OCI-LY1 (cell line): ENCODE measurements at regions not wholly inside any gene's neighbourhood (a gene's known extent, or its start where the extent isn't known, plus 50 kb on each side); places are given as distances from the start of the nearest gene placed in this dataset.
A peak's percentile ranks its signal among the peaks of the same experiment; 100 is the strongest.

ENCODE experiments used
- H2AFZ ChIP-seq: fragments of 200-600 bp; sonication (generic), shearing (Covaris generic); 2 replicates; pipeline ENCODE4 v1.6.0; 2014; ENCODE audit warnings: antibody characterized with exemption, mild to moderate bottlenecking, low read length
- H3F3A ChIP-seq: fragments of 200-600 bp; sonication (generic), shearing (Covaris generic); 2 replicates; pipeline ENCODE4 v1.6.0; 2014; ENCODE audit warnings: mild to moderate bottlenecking, antibody characterized with exemption, low read length, moderate library complexity; ENCODE audit not compliant: insufficient read depth
- H3K27ac ChIP-seq: fragments of 200-600 bp; sonication (generic); 2 replicates; pipeline ENCODE4 v1.5.1; 2014; ENCODE audit warnings: low read length, mixed run types, mild to moderate bottlenecking, low read depth; ENCODE audit not compliant: poor library complexity, severe bottlenecking
- H3K27me3 ChIP-seq: fragments of 200-600 bp; sonication (generic); 2 replicates; pipeline ENCODE4 v1.6.0; 2014; ENCODE audit warnings: antibody characterized with exemption, mild to moderate bottlenecking, low read length, moderate library complexity; ENCODE audit not compliant: insufficient read depth
- H3K36me3 ChIP-seq: fragments of 200-600 bp; sonication (generic); 2 replicates; pipeline ENCODE4 v1.6.1; 2014; ENCODE audit warnings: mild to moderate bottlenecking, antibody characterized with exemption, low read length, moderate library complexity, mixed read lengths; ENCODE audit not compliant: insufficient read depth
- H3K4me1 ChIP-seq: fragments of 200-600 bp; sonication (generic); 2 replicates; pipeline ENCODE4 v1.5.1; 2014; ENCODE audit warnings: mild to moderate bottlenecking, low read length, moderate library complexity; ENCODE audit not compliant: insufficient read depth, severe bottlenecking
- H3K4me2 ChIP-seq: fragments of 200-600 bp; sonication (generic), shearing (Covaris generic); 2 replicates; pipeline ENCODE4 v1.6.1; 2014; ENCODE audit warnings: low read length
- H3K4me3 ChIP-seq: fragments of 200-600 bp; sonication (generic); 2 replicates; pipeline ENCODE4 v1.5.1; 2014; ENCODE audit warnings: low read length, low read depth, mild to moderate bottlenecking, mixed read lengths; ENCODE audit not compliant: poor library complexity, severe bottlenecking
- H3K79me2 ChIP-seq: fragments of 200-600 bp; shearing (Covaris generic); 2 replicates; pipeline ENCODE4 v1.6.1; 2016; ENCODE audit warnings: mixed run types, low read length, mixed read lengths; ENCODE audit not compliant: insufficient read depth
- H3K9ac ChIP-seq: fragments of 200-600 bp; sonication (generic), shearing (Covaris generic); 2 replicates; pipeline ENCODE4 v1.6.1; 2014; ENCODE audit warnings: mild to moderate bottlenecking, low read length, mixed read lengths
- H3K9me2 ChIP-seq: fragments of 200-600 bp; sonication (generic), shearing (Covaris generic); 2 replicates; pipeline ENCODE4 v1.6.1; 2014; ENCODE audit warnings: low read depth, mild to moderate bottlenecking, low read length, mixed read lengths
- H3K9me3 ChIP-seq: fragments of 200-600 bp; shearing (Covaris generic); 2 replicates; pipeline ENCODE4 v1.6.1; 2014; ENCODE audit warnings: low read length, mixed read lengths
- H4K20me1 ChIP-seq: fragments of 200-600 bp; sonication (generic), shearing (Covaris generic); 2 replicates; pipeline ENCODE4 v1.6.0; 2016; ENCODE audit warnings: mild to moderate bottlenecking, low read length; ENCODE audit not compliant: insufficient read depth
- EZH2 ChIP-seq: fragments of 200-600 bp; sonication (generic), shearing (Covaris generic); IDR thresholded peaks from 2 replicates; pipeline ENCODE4 v1.8.0; 2017; ENCODE audit warnings: borderline replicate concordance, mixed run types, mild to moderate bottlenecking, antibody characterized with exemption, low read length, moderate library complexity, mixed read lengths
- TF ChIP-seq, protein P1 (sequence below): fragments of 200-600 bp; sonication (generic), shearing (Covaris generic); IDR thresholded peaks from 2 replicates; pipeline ENCODE4 v1.5.1; 2017; ENCODE audit warnings: mild to moderate bottlenecking, antibody characterized with exemption, low read length, moderate library complexity, mixed read lengths

DNA sequence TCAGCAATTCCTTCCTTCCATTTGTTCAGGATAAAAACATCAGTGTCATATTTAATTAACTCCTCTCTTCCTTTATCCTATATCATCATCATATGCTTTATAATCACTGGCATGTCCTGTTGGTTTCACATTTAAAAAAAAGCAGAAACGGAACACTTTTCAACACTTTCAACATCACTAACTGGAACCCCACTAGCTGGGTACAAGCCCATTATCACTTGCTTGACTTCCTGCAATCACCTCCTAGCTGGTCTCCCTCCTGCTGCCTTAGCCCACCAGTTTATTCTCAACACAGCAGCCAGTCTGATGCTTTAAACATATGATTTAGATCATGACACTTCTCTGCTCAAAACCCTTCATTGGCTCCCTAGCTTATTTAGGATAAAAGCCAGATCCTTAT lies 116.4 kb upstream of the LSM6 start:
- Histone ChIP-seq H3K4me2 (peak overlapping the region; percentile 52), H3F3A (no peaks in the 10 kb centered on the region), H3K9me3 (no peaks in the 10 kb centered on the region), H3K36me3 (no peaks in the 10 kb centered on the region), H3K27me3 (no peaks in the 10 kb centered on the region), H3K4me1 (peaks cover 60% of the 10 kb centered on the region), H3K79me2 (no peaks in the 10 kb centered on the region), H4K20me1 (no peaks in the 10 kb centered on the region), H3K27ac (peak overlapping the region; percentile 87), H2AFZ (no peak overlapping the region), H3K9me2 (no peaks in the 10 kb centered on the region), H3K4me3 (peak overlapping the region; percentile 45), H3K9ac (peak overlapping the region; percentile 27; the same call in 1 of the 2 replicates)
- no peak for TF ChIP-seq EZH2
- TF ChIP-seq, protein P1, sequence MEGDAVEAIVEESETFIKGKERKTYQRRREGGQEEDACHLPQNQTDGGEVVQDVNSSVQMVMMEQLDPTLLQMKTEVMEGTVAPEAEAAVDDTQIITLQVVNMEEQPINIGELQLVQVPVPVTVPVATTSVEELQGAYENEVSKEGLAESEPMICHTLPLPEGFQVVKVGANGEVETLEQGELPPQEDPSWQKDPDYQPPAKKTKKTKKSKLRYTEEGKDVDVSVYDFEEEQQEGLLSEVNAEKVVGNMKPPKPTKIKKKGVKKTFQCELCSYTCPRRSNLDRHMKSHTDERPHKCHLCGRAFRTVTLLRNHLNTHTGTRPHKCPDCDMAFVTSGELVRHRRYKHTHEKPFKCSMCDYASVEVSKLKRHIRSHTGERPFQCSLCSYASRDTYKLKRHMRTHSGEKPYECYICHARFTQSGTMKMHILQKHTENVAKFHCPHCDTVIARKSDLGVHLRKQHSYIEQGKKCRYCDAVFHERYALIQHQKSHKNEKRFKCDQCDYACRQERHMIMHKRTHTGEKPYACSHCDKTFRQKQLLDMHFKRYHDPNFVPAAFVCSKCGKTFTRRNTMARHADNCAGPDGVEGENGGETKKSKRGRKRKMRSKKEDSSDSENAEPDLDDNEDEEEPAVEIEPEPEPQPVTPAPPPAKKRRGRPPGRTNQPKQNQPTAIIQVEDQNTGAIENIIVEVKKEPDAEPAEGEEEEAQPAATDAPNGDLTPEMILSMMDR: no peak

GRCh38 chr4:146058531-146058930 lies 117.0 kb upstream of the LSM6 start:
- H2AFZ ChIP-seq: no peak overlapping the region
- H3K79me2 ChIP-seq: no peaks in the 10 kb centered on the region
- no peaks in the 10 kb centered on the region for H3K36me3 ChIP-seq
- H3K9me2 ChIP-seq: no peaks in the 10 kb centered on the region
- H3K4me1 ChIP-seq: peaks cover 60% of the 10 kb centered on the region
- no peaks in the 10 kb centered on the region for H3K27me3 ChIP-seq
- peak overlapping the region; percentile 52 for H3K4me2 ChIP-seq
- H3K27ac ChIP-seq: peak overlapping the region; percentile 87
- no peaks in the 10 kb centered on the region for H4K20me1 ChIP-seq
- H3K4me3 ChIP-seq: peak overlapping the region; percentile 45
- no peaks in the 10 kb centered on the region for H3F3A ChIP-seq
- H3K9ac ChIP-seq: peak overlapping the region; percentile 27; the same call in 1 of the 2 replicates
- TF ChIP-seq EZH2: no peak
- TF ChIP-seq, protein P1: no peak
- no peaks in the 10 kb centered on the region for H3K9me3 ChIP-seq

GRCh38 chr4:146054676-146055075 lies 116.1 kb upstream of the ZNF827 start:
- no peak overlapping the region for H3K4me3 ChIP-seq
- no peaks in the 10 kb centered on the region for H3K36me3 ChIP-seq
- no peaks in the 10 kb centered on the region for H4K20me1 ChIP-seq
- no peaks in the 10 kb centered on the region for H3K9me2 ChIP-seq
- H3K4me1 ChIP-seq: peaks cover 39% of the 10 kb centered on the region
- H3F3A ChIP-seq: no peaks in the 10 kb centered on the region
- no peak overlapping the region for H3K9ac ChIP-seq
- TF ChIP-seq EZH2: no peak
- TF ChIP-seq, protein P1: no peak
- no peak overlapping the region for H3K4me2 ChIP-seq
- H3K27me3 ChIP-seq: no peaks in the 10 kb centered on the region
- no peak overlapping the region for H2AFZ ChIP-seq
- H3K9me3 ChIP-seq: no peaks in the 10 kb centered on the region
- H3K79me2 ChIP-seq: no peaks in the 10 kb centered on the region
- H3K27ac ChIP-seq: peak overlapping the region; percentile 38
